Activated gamma-delta T cell treated with Interleukin-2 at 50 U/mL for 16 hours (primary cell): ENCODE measurements at regions not wholly inside any gene's neighbourhood (a gene's known extent, or its start where the extent isn't known, plus 50 kb on each side); places are given as distances from the start of the nearest gene placed in this dataset.

Experiments
- DNase-seq: peaks from one replicate; pipeline ENCODE4 v3.0.0-alpha.2; 2020

DNA sequence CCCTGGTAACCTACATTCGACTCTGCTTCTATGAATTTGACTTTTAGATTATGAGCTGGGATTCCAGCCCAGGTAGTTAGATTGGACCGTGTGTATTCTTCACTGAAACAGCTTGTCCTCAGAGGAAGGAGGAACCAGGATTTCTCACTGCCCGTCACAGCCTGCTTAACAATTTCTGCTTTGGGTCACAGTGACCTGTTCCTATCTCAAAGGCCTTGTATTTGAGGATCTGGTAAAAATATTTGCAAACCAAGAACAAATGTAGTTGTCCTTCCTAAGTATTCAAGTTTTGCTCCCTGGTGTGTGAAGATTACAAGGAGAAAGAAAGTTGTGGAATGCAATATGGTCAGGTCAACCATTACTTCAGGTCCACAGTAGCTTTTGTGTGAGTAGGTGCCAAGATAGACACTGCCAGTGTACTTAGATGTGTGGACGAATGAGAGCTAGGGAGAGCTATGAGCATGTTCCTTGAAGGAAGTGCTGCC lies 55.1 kb downstream of the KIF4B start:
- no peak for DNase-seq

DNA sequence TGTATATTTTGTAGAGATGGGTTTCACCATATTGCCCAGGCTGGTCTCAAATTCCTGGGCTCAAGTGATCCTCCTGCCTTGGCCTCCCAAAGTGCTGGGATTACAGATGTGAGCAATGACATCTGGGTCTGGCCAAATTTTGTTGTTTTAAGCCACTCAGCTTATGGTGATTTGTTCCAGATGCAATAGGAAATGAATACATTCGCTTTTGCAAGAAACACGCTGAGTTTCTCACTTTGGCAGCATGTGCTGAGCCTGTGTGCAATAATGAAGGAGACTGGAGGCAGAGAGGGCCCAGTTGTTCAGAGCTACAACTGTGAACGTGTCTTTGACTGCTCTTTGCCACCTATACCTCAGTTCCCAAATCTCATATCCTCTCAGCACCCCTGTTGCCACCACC lies 56.4 kb downstream of the KIF4B start:
- DNase-seq = no peak

DNA sequence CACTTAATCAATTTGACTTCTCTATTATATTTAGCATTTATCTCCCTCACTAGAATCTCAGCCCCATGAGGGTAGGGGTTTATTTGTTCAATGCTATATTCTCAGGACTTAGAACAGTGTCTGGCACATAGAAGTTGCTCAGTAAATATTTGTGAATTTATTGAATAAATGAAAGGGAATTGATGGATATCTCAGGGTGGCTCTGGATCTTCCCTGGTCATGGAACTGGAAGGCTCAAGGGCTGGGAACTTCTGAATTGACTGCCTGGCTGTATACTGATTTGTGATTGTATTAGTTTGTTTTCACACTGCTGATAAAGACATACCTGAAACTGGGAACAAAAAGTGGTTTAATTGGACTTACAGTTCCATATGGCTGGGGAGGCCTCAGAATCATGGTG lies 57.2 kb downstream of the KIF4B start:
- no peak for DNase-seq

DNA sequence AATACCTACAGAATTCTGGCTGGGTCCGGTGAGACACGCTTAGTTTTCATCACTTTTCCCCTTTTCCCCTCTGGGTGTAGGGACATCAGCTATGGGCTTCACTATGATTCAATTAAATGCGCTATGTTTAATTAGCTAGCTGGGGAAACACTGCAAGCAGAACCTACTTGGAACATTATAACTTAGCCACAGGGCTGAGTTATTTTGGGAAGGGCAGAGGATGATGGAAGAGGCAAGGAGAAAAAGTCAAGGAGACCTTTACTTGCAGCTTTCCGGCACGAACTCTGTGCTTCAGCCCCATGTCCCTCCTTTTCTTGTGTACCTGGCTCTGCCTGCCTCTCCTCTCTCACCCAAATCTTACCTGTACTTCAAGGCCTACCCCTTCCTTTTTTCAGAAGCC lies 62.8 kb downstream of the KIF4B start:
- DNase-seq = no peak

DNA sequence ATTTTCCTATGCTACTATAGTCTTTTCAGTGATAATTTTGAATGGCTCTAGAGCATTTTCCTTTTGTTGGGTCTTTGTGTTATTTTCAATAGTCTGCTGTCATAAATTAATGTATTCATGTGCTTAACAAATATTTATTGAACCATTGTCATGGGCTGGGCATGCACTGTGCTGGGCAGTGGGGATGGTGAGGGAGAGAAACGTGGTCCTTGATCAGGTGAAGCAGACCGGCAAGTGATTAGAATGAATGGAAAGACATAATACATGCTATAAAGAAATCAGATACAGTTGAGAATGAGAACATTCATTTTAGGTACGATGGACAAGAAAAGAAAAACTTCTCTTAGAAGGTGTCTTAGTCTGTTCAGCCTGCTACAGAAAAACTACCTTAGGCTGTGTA lies 66.1 kb downstream of the KIF4B start:
- no peak for DNase-seq

DNA sequence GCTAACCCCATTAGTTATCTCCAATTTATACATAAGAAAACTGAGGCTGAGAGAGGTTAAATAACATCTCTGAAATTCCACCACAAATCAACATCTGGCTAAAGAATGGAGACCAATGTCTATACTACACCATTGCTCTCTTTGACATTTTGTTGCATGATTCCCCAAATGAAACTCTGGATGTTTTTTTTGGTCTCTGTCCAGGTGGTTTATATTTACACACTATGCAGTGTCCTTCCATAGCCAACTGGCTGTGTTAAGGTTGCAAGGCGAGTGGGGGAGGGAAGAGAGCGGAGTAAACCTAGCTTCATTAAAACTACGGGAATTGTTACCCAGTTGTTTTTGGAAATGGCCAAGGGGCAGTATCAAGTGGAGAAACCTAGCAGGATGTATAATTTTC lies 67.2 kb downstream of the KIF4B start:
- DNase-seq = no peak

DNA sequence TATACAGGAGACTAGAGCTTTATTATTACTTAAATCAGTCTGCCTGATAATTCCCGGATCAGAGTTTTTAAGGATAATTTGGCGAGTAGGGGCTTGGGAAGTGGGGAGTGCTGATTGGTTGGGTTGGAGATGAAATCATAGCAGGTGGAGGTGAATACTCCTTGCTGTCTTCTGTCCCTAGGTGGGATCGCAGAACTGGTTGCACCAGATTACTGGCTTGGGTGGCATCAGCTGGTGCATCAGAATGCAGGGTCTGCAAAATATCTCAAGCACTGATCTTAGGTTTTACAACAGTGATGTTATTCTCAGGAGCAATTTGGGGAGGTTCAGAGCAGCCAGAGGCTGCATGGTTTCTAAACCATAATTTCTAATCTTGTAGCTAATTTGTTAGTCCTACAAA lies 68.1 kb downstream of the KIF4B start:
- no peak for DNase-seq

DNA sequence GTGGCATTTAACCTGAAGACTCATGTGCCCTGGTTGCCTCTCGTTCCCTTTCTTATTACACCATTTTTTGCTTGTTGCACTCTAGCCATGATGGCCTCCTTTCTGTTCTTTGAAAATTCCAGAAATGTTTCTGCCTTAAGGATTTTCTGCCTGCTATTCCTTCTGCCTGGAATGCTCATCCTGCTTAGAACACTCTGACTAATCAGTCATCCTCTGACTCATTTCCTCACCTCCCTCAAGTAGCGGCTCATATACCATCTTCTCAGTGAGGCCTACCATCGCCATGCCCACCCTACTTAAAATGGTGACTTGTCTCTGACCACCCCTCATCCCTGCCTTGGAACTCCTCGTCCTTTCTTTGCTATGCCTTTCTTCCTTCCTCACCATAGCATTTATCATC lies 68.8 kb downstream of the KIF4B start:
- no peak for DNase-seq

DNA sequence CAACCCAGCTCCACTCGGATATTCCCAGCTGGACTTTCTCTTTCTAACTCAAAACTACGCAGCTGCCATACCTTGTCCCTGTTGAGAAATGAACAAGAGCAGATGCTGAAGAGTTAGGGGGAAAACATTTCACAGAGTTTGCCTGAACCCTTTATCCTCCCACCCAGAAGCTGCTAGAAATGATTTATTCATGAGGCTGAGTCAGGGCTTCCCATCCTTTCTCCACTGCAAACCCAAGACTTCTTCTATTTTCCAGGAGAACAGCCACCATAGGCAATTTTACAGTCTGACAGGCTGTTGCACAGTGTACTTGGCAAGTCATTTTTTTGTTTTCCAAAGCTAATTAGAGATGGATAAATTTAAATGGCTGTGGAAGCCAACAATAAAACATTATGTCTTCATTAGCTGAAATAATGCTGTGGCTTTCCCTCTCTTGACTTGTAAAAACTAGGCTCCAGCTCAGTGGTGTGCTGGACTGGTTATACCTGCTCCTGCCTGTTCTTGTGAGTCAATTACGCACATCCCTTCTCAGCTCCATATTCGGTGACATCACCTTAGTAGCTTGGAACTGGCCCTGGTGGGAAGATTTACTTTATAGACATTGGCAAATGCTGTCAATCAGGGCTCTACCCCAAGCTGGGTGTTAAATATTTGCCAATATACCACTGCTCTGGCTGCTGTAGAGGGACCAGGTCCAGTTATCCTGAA lies 71.9 kb downstream of the KIF4B start:
- DNase-seq = no peak

DNA sequence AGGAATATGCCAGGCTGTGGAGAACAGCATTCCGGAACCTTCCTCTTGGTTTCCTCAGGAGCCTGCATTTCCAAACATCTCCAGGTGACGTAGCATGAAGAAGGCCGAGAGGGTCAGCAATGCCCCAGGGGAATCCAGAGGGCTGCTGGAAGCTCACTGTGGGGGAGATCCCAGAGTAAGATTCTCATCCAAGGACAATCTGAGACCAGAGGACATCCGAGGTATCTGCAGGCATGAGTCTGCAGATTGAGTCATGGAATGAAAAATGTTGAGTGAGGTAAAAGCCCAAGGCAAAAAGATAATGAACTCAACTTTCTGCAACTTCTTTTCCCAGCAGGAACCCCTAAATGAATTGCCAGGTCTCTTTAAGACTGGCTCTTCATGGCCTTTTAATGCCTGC lies 73.5 kb downstream of the KIF4B start:
- DNase-seq = no peak

DNA sequence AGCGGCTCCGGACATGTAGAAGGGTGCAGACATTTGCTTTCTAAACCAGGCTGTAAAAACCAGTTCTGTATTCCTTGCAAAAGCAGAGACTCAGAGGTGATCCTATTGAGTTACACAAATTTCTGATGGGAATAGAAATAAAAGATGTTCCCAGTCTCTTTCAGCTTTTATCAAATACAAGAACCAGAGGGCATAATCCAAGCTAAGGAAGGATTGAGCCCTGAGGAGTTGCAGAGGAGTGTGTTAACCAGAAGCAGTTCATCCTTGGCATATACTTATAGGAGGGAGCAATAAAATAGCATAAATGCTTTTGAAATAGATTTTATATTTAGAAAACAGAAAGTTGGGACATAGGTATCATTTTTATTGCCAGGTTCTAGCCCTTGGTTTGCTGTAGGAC lies 75.3 kb downstream of the KIF4B start:
- no peak for DNase-seq

DNA sequence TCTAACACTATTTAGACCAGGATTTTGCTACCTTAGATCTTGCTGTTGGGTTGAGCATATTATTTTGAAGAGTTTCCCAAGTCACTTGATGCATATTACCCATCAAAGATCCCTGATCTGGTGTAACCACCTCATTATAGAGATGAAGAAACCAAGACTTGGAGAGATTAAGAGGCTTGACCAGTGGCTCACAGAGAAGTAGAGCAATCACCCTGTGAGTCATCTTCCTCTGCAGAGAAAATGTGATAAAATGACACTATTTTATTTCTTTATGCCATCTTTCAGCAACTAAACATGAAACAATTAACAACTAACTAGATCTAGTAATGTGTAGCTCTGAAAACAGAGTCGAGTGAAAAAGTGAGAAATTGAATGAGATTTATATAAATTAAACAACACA lies 76.1 kb downstream of the KIF4B start:
- DNase-seq = no peak

DNA sequence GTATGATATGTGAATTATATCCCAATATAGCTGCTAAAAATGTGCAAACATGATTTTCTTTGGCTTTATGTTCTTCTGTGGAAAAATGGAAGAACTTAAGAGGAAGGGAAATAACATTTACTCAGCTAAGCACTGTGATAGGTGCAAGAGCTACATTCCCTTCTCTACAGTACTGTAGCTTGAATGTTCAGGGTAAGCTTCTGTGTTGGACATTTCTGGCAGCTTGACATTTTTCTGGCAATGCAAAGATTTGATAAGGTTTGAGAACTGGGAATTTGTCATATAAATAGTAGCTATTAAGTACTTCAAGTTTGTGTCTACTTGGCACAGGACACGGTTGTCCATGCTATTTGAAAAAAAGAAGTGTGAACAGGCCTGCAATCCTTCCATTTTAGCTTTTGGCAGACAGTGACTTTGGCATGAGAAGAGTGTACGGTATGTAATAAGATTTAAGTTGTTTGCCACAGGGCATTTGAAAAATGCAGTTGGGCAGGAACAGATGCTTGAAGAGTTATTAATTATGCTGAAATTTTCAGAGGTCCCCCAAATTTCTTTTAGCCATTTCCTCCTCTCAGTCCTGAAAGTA lies 77.6 kb downstream of the KIF4B start:
- DNase-seq = no peak

DNA sequence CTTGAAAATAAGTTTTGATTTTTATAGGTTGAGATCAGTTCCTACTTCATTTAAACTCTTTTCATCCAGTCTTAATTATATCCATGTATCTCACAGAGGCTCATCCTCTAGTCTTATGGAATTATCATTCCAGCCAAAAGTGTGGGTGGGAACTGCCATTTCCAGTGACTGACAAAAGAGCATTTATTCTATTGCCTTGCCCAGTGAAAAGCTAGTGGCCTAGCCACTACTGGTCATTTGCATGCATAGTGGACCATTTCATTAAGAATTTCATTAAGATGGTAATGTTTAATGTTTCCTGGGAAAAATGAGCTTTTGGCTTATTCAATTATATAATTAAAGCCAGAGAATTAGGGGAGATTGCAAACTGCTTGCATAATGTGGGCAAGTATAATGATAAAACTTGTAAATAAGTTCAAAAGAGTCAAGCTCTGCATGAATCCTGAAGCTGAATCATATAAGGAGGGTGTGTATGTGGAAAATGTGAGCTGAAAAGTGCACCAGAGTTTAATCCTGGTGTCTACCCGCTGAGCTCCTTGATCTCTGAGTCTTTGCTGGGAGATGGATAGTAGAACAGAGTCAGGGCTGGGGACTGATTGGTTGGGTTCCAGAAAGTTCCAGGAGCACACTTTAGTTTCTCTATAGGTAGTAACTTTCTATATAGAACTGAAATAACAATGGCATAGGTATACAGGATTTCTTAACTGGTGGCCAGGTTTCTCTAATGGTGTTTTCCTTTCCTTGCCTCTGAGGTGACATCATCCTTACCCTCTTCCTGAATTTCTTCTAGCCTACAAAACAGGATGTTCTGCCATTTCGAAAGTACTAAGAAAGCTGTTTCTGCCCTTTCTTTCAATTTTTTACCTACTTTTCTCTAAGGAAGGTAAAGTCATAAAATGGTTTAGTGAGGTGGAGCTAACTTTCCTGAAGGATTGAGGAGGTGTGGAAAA lies 78.5 kb downstream of the KIF4B start:
- DNase-seq = no peak

DNA sequence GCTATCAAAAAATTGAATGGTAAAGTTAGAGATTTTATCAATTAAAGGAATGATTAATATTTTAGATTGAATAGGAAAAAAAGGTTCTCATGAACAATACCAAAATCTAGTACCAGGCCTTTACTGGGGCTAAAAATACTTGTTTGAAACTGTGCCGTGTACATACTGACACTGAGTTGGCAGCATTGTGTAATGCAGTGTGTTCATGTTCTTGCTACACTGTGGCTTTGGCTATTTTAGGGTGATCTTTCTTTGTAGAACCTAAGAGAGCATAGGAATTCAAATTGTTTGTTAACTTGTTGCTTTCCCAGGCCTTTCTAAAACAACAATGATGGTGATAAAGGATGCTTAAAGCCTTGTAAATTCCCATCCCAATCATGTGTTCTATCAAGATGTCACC lies 80.9 kb downstream of the KIF4B start:
- DNase-seq = no peak

DNA sequence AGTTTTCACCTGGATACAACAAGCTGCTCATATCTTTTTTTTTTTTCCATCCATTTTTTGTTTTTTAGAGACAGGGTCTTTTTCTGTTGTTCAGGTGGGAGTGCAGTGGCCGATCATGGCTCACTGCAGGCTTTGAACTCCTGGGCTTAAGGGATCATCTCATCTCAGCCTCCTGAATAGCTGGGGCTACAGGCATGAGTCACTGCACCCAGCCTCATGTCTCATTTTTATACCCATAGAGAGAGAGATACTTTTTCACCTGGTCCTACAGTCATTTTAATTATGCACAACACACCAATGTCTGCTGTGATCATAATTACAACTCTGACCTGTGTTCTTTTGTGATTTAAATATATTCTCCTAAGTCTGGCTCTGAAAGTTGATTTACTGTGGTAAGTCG lies 84.4 kb downstream of the KIF4B start:
- no peak for DNase-seq

DNA sequence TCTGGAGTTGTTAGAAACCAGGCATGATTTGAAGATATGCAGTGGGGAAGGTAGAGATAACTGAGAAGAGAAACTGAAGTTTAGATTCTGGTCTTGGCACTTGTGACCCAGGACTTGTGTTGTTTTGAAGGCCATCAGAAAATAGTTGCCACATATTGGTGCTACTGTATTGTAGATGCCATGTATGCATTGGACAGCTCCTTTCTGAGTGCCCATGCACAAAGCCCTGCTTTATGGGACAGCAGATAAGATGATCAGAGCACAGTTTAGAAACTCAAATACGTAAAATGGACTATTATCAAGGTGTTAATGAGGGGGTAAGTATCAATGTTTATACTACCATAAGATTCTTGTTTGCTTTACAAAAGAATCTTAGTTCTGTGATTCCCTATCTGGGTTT lies 84.9 kb downstream of the KIF4B start:
- no peak for DNase-seq

DNA sequence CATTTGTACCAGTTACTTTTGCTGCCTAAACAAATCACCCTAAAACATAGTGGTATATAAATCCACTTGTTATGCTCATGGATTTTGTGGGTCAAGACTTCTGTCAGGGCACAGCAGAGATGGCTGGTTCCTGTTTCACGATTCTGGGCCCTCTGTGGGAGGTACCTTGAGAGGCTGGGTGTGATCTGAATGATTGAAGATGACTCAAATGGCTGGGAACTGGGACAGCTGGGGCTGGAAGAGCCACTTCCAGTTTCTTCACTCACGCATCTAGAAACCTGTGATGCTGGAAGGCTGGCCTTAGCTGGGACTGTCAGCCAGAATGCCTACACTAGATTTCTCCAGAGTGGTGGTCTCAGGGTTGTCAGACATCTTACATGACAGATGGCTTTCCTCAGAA lies 88.1 kb downstream of the KIF4B start:
- no peak for DNase-seq

DNA sequence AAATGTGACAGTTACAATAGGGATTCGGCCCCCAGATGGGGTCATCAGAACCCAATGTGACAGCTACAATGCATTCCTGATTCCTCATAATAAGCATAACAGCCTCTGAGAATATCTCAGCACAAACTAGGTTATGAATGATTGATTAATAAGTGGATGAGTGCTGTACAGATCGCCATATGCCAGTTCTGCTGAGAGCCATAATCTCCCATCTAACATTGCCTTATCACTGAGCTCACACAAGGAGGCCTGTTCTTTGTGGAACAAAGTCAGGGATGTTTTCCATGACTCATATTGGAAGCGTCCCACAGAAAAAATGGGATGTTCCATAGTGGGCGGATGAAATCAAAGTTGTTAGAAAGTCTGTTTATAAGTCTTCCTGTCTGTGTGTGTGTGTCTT lies 89.6 kb downstream of the KIF4B start:
- DNase-seq = no peak

DNA sequence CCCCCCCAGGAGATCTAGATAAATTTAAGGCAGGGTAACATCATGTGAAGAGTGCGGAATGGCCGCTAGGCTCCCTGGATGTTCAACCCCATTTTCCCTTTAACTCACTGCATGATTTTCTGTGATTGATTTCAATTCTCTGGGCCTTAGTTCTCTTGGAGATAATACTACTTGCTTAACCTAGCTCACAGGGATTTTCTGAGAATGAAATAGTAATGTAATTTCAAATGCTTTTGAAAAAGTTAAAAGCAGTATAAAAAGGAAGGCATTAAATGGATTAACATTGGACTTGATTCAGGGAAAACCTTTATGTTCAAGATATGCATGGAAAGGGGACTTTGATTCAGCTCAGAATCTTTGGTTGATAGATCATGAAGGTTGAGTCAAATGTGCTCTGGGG lies 90.9 kb downstream of the KIF4B start:
- DNase-seq = no peak

DNA sequence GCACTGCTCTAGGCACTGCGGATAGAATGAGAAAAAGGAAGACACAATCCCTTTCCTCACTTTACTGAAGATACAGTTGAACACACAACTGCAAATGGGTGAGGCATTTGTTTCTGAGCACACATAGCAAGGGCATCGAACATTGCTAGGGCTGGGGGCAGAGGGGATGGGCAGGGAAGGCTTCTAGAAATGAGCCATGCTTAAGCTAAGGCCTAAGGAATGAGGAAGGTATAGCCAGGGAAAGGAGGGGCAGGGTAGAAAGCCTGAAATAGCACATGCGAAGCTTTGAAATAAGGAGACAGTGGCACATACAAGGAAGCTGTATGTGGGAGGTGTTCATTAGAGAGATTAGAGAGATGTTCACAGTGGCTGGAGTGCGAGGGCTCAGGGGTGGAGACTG lies 92.7 kb downstream of the KIF4B start:
- DNase-seq = no peak

DNA sequence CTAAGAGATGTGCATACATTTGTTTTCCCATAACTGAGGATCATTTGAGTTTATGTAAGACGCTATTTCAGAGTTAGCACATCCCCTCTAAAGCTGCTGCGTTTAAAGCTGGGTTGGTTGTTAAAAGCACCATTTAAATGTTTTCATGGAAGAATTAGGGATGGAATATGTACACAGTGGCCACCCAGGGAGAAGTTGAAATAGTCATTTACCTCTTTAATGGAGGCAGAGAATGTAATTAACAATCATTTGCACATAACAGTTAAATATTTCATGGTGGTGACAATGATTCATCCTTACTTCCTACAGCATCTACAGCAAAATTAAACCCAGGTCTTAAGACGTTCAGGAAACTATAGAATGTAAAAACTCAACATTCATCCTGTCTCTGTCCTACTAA lies 100.3 kb downstream of the KIF4B start:
- DNase-seq = no peak

DNA sequence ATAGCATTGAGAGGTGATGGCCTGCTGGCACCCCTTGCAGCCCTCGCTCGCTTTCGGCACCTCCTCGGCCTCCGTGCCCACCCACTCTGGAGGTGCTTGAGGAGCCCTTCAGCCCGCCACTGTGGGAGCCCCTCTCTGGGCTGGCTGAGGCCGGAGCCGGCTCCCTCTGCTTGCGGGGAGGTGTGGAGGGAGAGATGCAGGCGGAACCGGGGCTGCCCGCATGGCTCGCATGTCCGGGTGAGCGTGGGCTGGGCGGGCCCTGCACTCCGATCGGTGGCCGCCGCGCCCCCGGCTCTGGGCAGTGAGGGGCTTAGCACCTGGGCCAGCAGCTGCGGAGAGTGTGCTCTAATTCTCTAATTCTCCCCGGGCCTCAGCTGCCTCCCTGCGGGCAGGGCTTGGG lies 101.1 kb downstream of the KIF4B start:
- no peak for DNase-seq
